GM23248 (cell line): ENCODE measurements at regions not wholly inside any gene's neighbourhood (a gene's known extent, or its start where the extent isn't known, plus 50 kb on each side); places are given as distances from the start of the nearest gene placed in this dataset.

Source experiments
- DNase-seq: peaks from one replicate; pipeline ENCODE4 v3.0.0-alpha.2; 2015
- H2AFZ ChIP-seq: fragments of 200-600 bp; sonication (generic); 2 replicates; pipeline ENCODE4 v1.6.1; 2016; ENCODE audit warnings: antibody characterized with exemption
- H3F3A ChIP-seq: fragments of 200-600 bp; sonication (generic); 2 replicates; pipeline ENCODE4 v1.6.1; 2016; ENCODE audit warnings: mild to moderate bottlenecking, antibody characterized with exemption, mixed run types; ENCODE audit not compliant: insufficient read depth
- H3K27ac ChIP-seq: fragments of 200-600 bp; sonication (generic); 2 replicates; pipeline ENCODE4 v1.5.1; 2016; ENCODE audit warnings: mild to moderate bottlenecking
- H3K27me3 ChIP-seq: fragments of 200-600 bp; sonication (generic); replicated peaks from 2 replicates; pipeline ENCODE4 v1.6.1; 2016; ENCODE audit warnings: mild to moderate bottlenecking; ENCODE audit not compliant: insufficient read depth
- H3K36me3 ChIP-seq: fragments of 200-600 bp; sonication (generic); 2 replicates; pipeline ENCODE4 v1.6.1; 2016; ENCODE audit warnings: low read depth, mild to moderate bottlenecking
- H3K4me1 ChIP-seq: fragments of 200-600 bp; sonication (generic); 2 replicates; pipeline ENCODE4 v1.6.1; 2016; ENCODE audit warnings: mild to moderate bottlenecking; ENCODE audit not compliant: insufficient read depth
- H3K4me2 ChIP-seq: fragments of 200-600 bp; sonication (generic); one replicate; pipeline ENCODE4 v1.6.1; 2016; ENCODE audit warnings: mild to moderate bottlenecking; ENCODE audit not compliant: unreplicated experiment
- H3K4me3 ChIP-seq: fragments of 200-600 bp; sonication (generic); 2 replicates; pipeline ENCODE4 v1.5.1; 2016; ENCODE audit warnings: mild to moderate bottlenecking
- H3K79me2 ChIP-seq: fragments of 200-600 bp; sonication (generic); 2 replicates; pipeline ENCODE4 v1.6.1; 2016; ENCODE audit warnings: mild to moderate bottlenecking; ENCODE audit not compliant: insufficient read depth
- H3K9ac ChIP-seq: fragments of 200-600 bp; sonication (generic); 2 replicates; pipeline ENCODE4 v1.6.1; 2016; ENCODE audit warnings: mild to moderate bottlenecking
- H3K9me2 ChIP-seq: fragments of 200-600 bp; sonication (generic); 2 replicates; pipeline ENCODE4 v1.6.1; 2016; ENCODE audit warnings: mixed run types, mild to moderate bottlenecking, moderate library complexity; ENCODE audit not compliant: insufficient read depth
- H3K9me3 ChIP-seq: fragments of 200-600 bp; sonication (generic); one replicate; pipeline ENCODE4 v1.6.1; 2017; ENCODE audit warnings: low read depth
- H4K20me1 ChIP-seq: fragments of 200-600 bp; sonication (generic); 2 replicates; pipeline ENCODE4 v1.6.0; 2016; ENCODE audit not compliant: insufficient read depth
- EZH2 ChIP-seq: fragments of 200-600 bp; sonication (generic); IDR thresholded peaks from 2 replicates; pipeline ENCODE4 v1.6.1; 2018; ENCODE audit warnings: antibody characterized with exemption, mild to moderate bottlenecking; ENCODE audit not compliant: insufficient read depth, poor library complexity, severe bottlenecking
- EZH2phosphoT487 ChIP-seq: fragments of 200-600 bp; sonication (generic); IDR thresholded peaks from 2 replicates; pipeline ENCODE4 v1.6.1; 2018; ENCODE audit warnings: antibody characterized with exemption, moderate library complexity, mild to moderate bottlenecking, low read depth; ENCODE audit not compliant: insufficient read depth
- WGBS, 2 experiments: methylation state at CpG; one replicate each; pipeline ENCODE4 v1.1.6; 2015 to 2017; ENCODE audit warnings: low lambda C conversion rate in 2 of 2, low coverage in 1 of 2; ENCODE audit errors: missing lambda C conversion rate in 2 of 2; 5-methylcytosine and 5-hydroxymethylcytosine counted together
- in situ Hi-C: fragments of 300-500 bp; cut with MboI; formaldehyde crosslinking; loops from 2 replicates; pipeline ENCODE4 v1.15.0; 2020

DNA sequence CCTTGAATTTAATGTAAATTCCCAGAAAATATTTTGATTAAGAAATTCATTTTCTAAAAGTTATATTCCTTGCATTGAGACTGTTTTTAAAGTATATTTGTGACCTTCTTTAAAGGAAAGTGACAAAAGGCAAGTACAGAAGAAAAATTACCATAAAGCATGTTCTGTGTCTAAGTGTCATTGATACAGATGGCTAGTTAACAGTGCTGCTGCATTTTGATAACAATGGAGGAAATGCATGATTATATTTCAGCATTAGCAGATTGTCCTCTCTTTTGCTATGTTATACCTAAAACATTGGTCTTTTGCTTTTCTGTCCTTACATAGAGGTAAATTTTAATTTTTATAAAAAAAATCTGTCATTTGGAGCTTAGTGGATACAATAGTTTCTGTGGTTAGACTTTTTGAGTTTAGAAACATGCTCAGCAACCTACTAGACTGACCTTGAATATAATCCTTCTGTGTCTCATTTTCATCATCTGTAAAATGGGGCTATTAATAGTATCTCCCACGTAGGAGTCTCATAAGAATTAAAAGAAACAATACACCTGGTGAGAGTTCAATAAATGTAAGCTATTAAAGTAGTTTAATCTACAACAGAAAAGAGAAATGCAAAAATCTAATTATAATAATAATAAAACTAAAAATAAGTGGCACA lies 51.1 kb upstream of the RGS21 start:
- no peaks in the 10 kb centered on the region for H3K9me2 ChIP-seq
- in situ Hi-C loops, result no loop called here

DNA sequence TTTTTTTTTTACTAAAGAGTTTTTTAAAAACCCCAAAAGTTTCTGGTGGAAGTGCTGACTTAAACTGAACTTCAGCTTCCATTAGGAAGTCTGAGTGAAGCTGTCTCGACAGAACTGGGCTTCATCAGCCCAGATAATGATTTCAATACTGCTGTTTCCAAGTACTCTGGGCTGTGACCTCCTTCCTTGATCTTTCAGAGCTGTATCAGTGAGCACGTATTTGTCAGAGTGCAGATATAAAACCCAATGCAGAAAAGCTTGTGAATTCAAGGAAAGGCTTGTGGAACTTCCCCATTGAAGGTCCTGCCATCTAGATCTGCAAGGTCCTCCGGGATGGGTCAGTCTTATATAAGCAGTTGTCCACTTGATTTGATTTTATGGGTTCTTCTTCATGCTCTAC lies 50.1 kb upstream of the RGS21 start:
- Histone ChIP-seq H2AFZ (no peak overlapping the region), H3K9ac (no peak overlapping the region), H3K4me3 (no peak overlapping the region), H3K9me3 (no peaks in the 10 kb centered on the region), H3K36me3 (no peaks in the 10 kb centered on the region), H4K20me1 (no peaks in the 10 kb centered on the region), H3K4me2 (no peak overlapping the region), H3F3A (no peaks in the 10 kb centered on the region), H3K79me2 (no peaks in the 10 kb centered on the region), H3K9me2 (no peaks in the 10 kb centered on the region), H3K27ac (no peak overlapping the region), H3K27me3 (no peaks in the 10 kb centered on the region), H3K4me1 (no peaks in the 10 kb centered on the region)
- no peak for TF ChIP-seq EZH2
- TF ChIP-seq EZH2phosphoT487, result no peak
- 5 to 8% methylated on average over 3 of the region's 3 CpGs for WGBS, 2 experiments
- DNase-seq, result no peak
- in situ Hi-C loops, result no loop called here

More for the DNA sequence above, 51.1 kb upstream of the RGS21 start:
- no peak for DNase-seq
- Histone ChIP-seq H3K79me2 (no peaks in the 10 kb centered on the region), H3K9ac (no peak overlapping the region), H3K27me3 (no peaks in the 10 kb centered on the region), H2AFZ (no peak overlapping the region), H3K27ac (no peak overlapping the region), H3K4me3 (no peak overlapping the region), H3K4me2 (no peak overlapping the region), H3K9me3 (no peaks in the 10 kb centered on the region), H4K20me1 (no peaks in the 10 kb centered on the region), H3K36me3 (no peaks in the 10 kb centered on the region), H3K4me1 (no peaks in the 10 kb centered on the region), H3F3A (no peaks in the 10 kb centered on the region)
- 2 to 3% methylated on average over 1 of the region's 1 CpG for WGBS, 2 experiments
- TF ChIP-seq EZH2phosphoT487 (no peak), EZH2 (no peak)
